ENCODE measurements at regions not wholly inside any gene's neighbourhood (a gene's known extent, or its start where the extent isn't known, plus 50 kb on each side); places are given as distances from the start of the nearest gene placed in this dataset.

GRCh38 chr6:23357185-23357766, 768.7 kb upstream of the NRSN1 start (continued):
- TF ChIP-seq AHR (CRISPR knock-in tag; IDR thresholded peaks at IDR 0.05), result no peak

- Histone ChIP-seq H3K27me3 (ENCODE audit: control insufficient read depth in 1 of 2, insufficient read depth in 2 of 2, low read length in 2 of 2) (no peaks in the 10 kb centered on the region), H3K4me1 (ENCODE audit: insufficient read depth, low read length) (no peaks in the 10 kb centered on the region), H3K4me3 (replicated peaks in 1 of 3; ENCODE audit: insufficient read depth in 1 of 3, low read depth in 2 of 3, low read length in 3 of 3) (no peak overlapping the region), H4K20me1 (ENCODE audit: insufficient read depth, low read length) (no peaks in the 10 kb centered on the region), H3K27ac (ENCODE audit: extremely low read length, insufficient read depth, low read length) (no peak overlapping the region), H3K9me3 (ENCODE audit: low read length) (peaks cover 40% of the 10 kb centered on the region), H3K36me3 (replicated peaks in 1 of 2; ENCODE audit: control insufficient read depth in 1 of 2, insufficient read depth in 2 of 2, low read length in 2 of 2) (no peaks in the 10 kb centered on the region), H3K9ac (ENCODE audit: insufficient read depth, low read depth, low read length) (no peak overlapping the region), H2AFZ (ENCODE audit: low read length) (no peak overlapping the region), H3K79me2 (ENCODE audit: insufficient read depth, low read length) (no peaks in the 10 kb centered on the region), H3K4me2 (ENCODE audit: low read depth, low read length) (no peak overlapping the region)
- in situ Hi-C loops (cut with HindIII; ENCODE audit: extremely low pct_ligation_motif_present, low pct_unique_long_range_greater_than_20kb), result no loop called here
- ChIA-PET CTCF (ENCODE audit: low intra/inter-chr PET ratio, low total read pairs) (no interaction called here), POLR2A (no interaction called here)
- DNase-seq (ENCODE audit: low spot score) (no peak), ATAC-seq (no peak), FAIRE-seq (no peak)
- no TSS peak for BruUV-seq (replicated peaks)
- intact Hi-C loops (cut with micrococcal nuclease; ENCODE audit: unreplicated experiment), result no loop called here
- 0% methylated on average over 1 of the region's 1 CpG for WGBS (ENCODE audit: low lambda C conversion rate)
- TF ChIP-seq BCL3 (CRISPR knock-in tag; IDR thresholded peaks at IDR 0.05), result no peak
- no peak for TF ChIP-seq ZFP90 (CRISPR knock-in tag; IDR thresholded peaks at IDR 0.05; ENCODE audit: borderline replicate concordance)
- TF ChIP-seq BRCA1 (CRISPR knock-in tag; IDR thresholded peaks at IDR 0.05), result no peak
- no peak for TF ChIP-seq PRDM15 (CRISPR knock-in tag; IDR thresholded peaks at IDR 0.05)
- no peak for TF ChIP-seq CREBL2 (CRISPR knock-in tag; IDR thresholded peaks at IDR 0.05; ENCODE audit: borderline replicate concordance)
- no peak for TF ChIP-seq NFIB (CRISPR knock-in tag; IDR thresholded peaks at IDR 0.05; ENCODE audit: borderline replicate concordance)
- no peak for TF ChIP-seq SCMH1 (CRISPR knock-in tag; IDR thresholded peaks at IDR 0.05; ENCODE audit: borderline replicate concordance)
- TF ChIP-seq ZNF350 (CRISPR knock-in tag; IDR thresholded peaks at IDR 0.05; ENCODE audit: borderline replicate concordance, low read depth), result no peak
- no peak for TF ChIP-seq TBX3 (IDR thresholded peaks at IDR 0.05; ENCODE audit: borderline replicate concordance)
- no peak for TF ChIP-seq SKIL (CRISPR knock-in tag; IDR thresholded peaks at IDR 0.05; ENCODE audit: borderline replicate concordance)
- no peak for TF ChIP-seq ZNF224 (CRISPR knock-in tag; IDR thresholded peaks at IDR 0.05)
- TF ChIP-seq DMAP1 (CRISPR knock-in tag; IDR thresholded peaks at IDR 0.05), result no peak
- no peak for TF ChIP-seq ZNF572 (CRISPR knock-in tag; IDR thresholded peaks at IDR 0.05)
- no peak for TF ChIP-seq SNAI1 (CRISPR knock-in tag; IDR thresholded peaks at IDR 0.05; ENCODE audit: borderline replicate concordance)
- no peak for TF ChIP-seq ZNF720 (CRISPR knock-in tag; IDR thresholded peaks at IDR 0.05)
- TF ChIP-seq MIER3 (CRISPR knock-in tag; IDR thresholded peaks at IDR 0.05; ENCODE audit: borderline replicate concordance), result no peak
These were observed 760.3 kb upstream of the NRSN1 start for GRCh38 chr6:23365732-23366131.

Measured in HepG2 (cell line).